IMR-90 (cell line): ENCODE measurements at regions not wholly inside any gene's neighbourhood (a gene's known extent, or its start where the extent isn't known, plus 50 kb on each side); places are given as distances from the start of the nearest gene placed in this dataset.

Source experiments
- ATAC-seq: fragments of 200-7000 bp; cut with Tn5 transposase; 2 replicates; pipeline ENCODE4 v1.9.1; 2020; ENCODE audit warnings: low read depth, mild to moderate bottlenecking, moderate library complexity
- BruUV-seq: library from RNA; stranded (reverse); fragments of 400-500 nt; replicated peaks from 2 replicates; lab custom pipeline; 2021; lab: Mats Ljungman, UMichigan
- CTCF ChIA-PET: fragments of 300-600 bp; formaldehyde crosslinking; extraction: SDS; loops from one replicate; lab custom pipeline; 2021; ENCODE audit warnings: antibody characterized with exemption; lab: Yijun Ruan, JAX
- POLR2A ChIA-PET: fragments of 300-600 bp; sonication (Branson Sonifier 250); formaldehyde crosslinking; loops from one replicate; lab custom pipeline; 2022; ENCODE audit warnings: antibody characterized with exemption; ENCODE audit not compliant: unreplicated experiment; lab: Charles Lee
- DNase-seq: peaks from one replicate; pipeline ENCODE4 v3.0.0; 2013
- H2AFZ ChIP-seq: replicated peaks from 2 replicates; pipeline ENCODE3; 2013; ENCODE audit warnings: low read length, mild to moderate bottlenecking; ENCODE audit not compliant: poor library complexity
- H2AK5ac ChIP-seq: 2 replicates; pipeline ENCODE4 v1.6.1; 2013; ENCODE audit warnings: low read depth, low read length, inconsistent platforms
- H2AK9ac ChIP-seq: replicated peaks from 2 replicates; pipeline ENCODE3; 2013; ENCODE audit warnings: mild to moderate bottlenecking, low read depth, low read length, moderate library complexity; ENCODE audit not compliant: poor library complexity
- H2BK120ac ChIP-seq: 2 replicates; pipeline ENCODE4 v1.6.1; 2013; ENCODE audit warnings: low read depth, low read length, inconsistent platforms
- H2BK15ac ChIP-seq: 3 replicates; pipeline ENCODE4 v1.6.1; 2013; ENCODE audit warnings: low read depth, low read length, inconsistent platforms
- H2BK20ac ChIP-seq: 2 replicates; pipeline ENCODE4 v1.6.1; 2013; ENCODE audit warnings: low read depth, mild to moderate bottlenecking, inconsistent platforms, low read length, moderate library complexity
- H2BK5ac ChIP-seq: 2 replicates; pipeline ENCODE4 v1.6.1; 2013; ENCODE audit warnings: mild to moderate bottlenecking, low read depth, low read length, inconsistent platforms; ENCODE audit not compliant: poor library complexity, severe bottlenecking
- H3K14ac ChIP-seq: replicated peaks from 2 replicates; pipeline ENCODE4 v1.6.1; 2013; ENCODE audit warnings: low read depth, low read length, inconsistent platforms
- H3K18ac ChIP-seq: 2 replicates; pipeline ENCODE4 v1.6.1; 2013; ENCODE audit warnings: low read depth, low read length, control low read depth
- H3K23ac ChIP-seq: 2 replicates; pipeline ENCODE4 v1.6.1; 2013; ENCODE audit warnings: low read depth, low read length, inconsistent platforms
- H3K27ac ChIP-seq: 2 replicates; pipeline ENCODE4 v1.5.1; 2013; ENCODE audit warnings: mild to moderate bottlenecking, control low read depth, low read length; ENCODE audit not compliant: insufficient read depth
- H3K27me3 ChIP-seq: 2 replicates; pipeline ENCODE4 v1.6.1; 2013; ENCODE audit warnings: low read length; ENCODE audit not compliant: control insufficient read depth, insufficient read depth
- H3K36me3 ChIP-seq: 2 replicates; pipeline ENCODE4 v1.6.1; 2013; ENCODE audit warnings: low read length, mixed read lengths; ENCODE audit not compliant: control insufficient read depth, insufficient read depth
- H3K4ac ChIP-seq: 2 replicates; pipeline ENCODE4 v1.6.1; 2013; ENCODE audit warnings: low read depth, low read length, inconsistent platforms
- H3K4me1 ChIP-seq: 2 replicates; pipeline ENCODE4 v1.6.1; 2013; ENCODE audit warnings: low read length, mixed read lengths; ENCODE audit not compliant: control insufficient read depth, insufficient read depth
- H3K4me2 ChIP-seq: 2 replicates; pipeline ENCODE4 v1.6.1; 2013; ENCODE audit warnings: low read depth, mild to moderate bottlenecking, control low read depth, low read length, moderate library complexity
- H3K4me3 ChIP-seq: 2 replicates; pipeline ENCODE4 v1.5.1; 2013; ENCODE audit warnings: low read depth, mild to moderate bottlenecking, control low read depth, low read length, moderate library complexity; ENCODE audit not compliant: insufficient read depth
- H3K56ac ChIP-seq: 2 replicates; pipeline ENCODE4 v1.6.1; 2013; ENCODE audit warnings: low read length, inconsistent platforms; ENCODE audit not compliant: insufficient read depth; ENCODE audit errors: extremely low read depth
- H3K79me1 ChIP-seq, 2 experiments: 2 replicates each; pipeline ENCODE4 v1.6.1; 2013; ENCODE audit warnings: low read length in 2 of 2, inconsistent platforms in 1 of 2, low read depth in 1 of 2
- H3K9ac ChIP-seq: 2 replicates; pipeline ENCODE4 v1.6.1; 2013; ENCODE audit warnings: low read depth, low read length, control low read depth
- H3K9me1 ChIP-seq: 2 replicates; pipeline ENCODE4 v1.6.1; 2013; ENCODE audit warnings: low read length, inconsistent platforms; ENCODE audit not compliant: insufficient read depth
- H3K9me3 ChIP-seq: 2 replicates; pipeline ENCODE4 v1.6.1; 2013; ENCODE audit warnings: low read length; ENCODE audit not compliant: control insufficient read depth, insufficient read depth
- H4K20me1 ChIP-seq: 2 replicates; pipeline ENCODE4 v1.6.1; 2013; ENCODE audit warnings: low read length, inconsistent platforms; ENCODE audit not compliant: insufficient read depth
- H4K5ac ChIP-seq: 2 replicates; pipeline ENCODE4 v1.6.1; 2013; ENCODE audit warnings: mild to moderate bottlenecking, low read depth, low read length, control low read depth
- H4K8ac ChIP-seq, 2 experiments: 2 replicates each; pipeline ENCODE4 v1.6.1; 2013; ENCODE audit warnings: low read depth in 2 of 2, low read length in 2 of 2, control low read depth in 1 of 2, inconsistent platforms in 1 of 2
- H4K91ac ChIP-seq: 2 replicates; pipeline ENCODE4 v1.6.1; 2013; ENCODE audit warnings: low read depth, low read length, inconsistent platforms; ENCODE audit not compliant: insufficient read depth
- BHLHE40 ChIP-seq: fragments of 150-350 bp; IDR thresholded peaks from 2 replicates; pipeline ENCODE4 v1.6.1; 2016; ENCODE audit warnings: mild to moderate bottlenecking, low read depth, low read length
- CEBPB ChIP-seq: IDR thresholded peaks from 2 replicates; pipeline ENCODE4 v1.6.1; 2012; ENCODE audit warnings: low read depth, low read length, improper control_type of control experiment
- CHD1 ChIP-seq: IDR thresholded peaks from 2 replicates; pipeline ENCODE4 v1.6.1; 2012; ENCODE audit warnings: low read depth, low read length, improper control_type of control experiment
- CTCF ChIP-seq: conservative IDR thresholded peaks from 2 replicates; pipeline ENCODE4 v1.5.1; 2012; ENCODE audit warnings: mild to moderate bottlenecking, low read depth, low read length, improper control_type of control experiment
- ELK1 ChIP-seq: fragments of 150-350 bp; IDR thresholded peaks from 2 replicates; pipeline ENCODE4 v1.6.1; 2016; ENCODE audit warnings: low read depth, mild to moderate bottlenecking, low read length, moderate library complexity, borderline replicate concordance
- FOS ChIP-seq: fragments of 150-350 bp; IDR thresholded peaks from 2 replicates; pipeline ENCODE4 v1.6.1; 2016; ENCODE audit warnings: low read depth, low read length
- MAFK ChIP-seq: IDR thresholded peaks from 2 replicates; pipeline ENCODE4 v1.6.1; 2012; ENCODE audit warnings: low read depth, low read length, improper control_type of control experiment
- MAZ ChIP-seq: IDR thresholded peaks from 2 replicates; pipeline ENCODE4 v1.6.1; 2012; ENCODE audit warnings: low read depth, mild to moderate bottlenecking, low read length, improper control_type of control experiment, moderate library complexity, borderline replicate concordance
- MXI1 ChIP-seq: IDR thresholded peaks from 2 replicates; pipeline ENCODE4 v1.6.1; 2012; ENCODE audit warnings: low read depth, mild to moderate bottlenecking, low read length, moderate library complexity, borderline replicate concordance
- NFE2L2 ChIP-seq: fragments of 150-350 bp; IDR thresholded peaks from 2 replicates; pipeline ENCODE4 v1.6.1; 2016; ENCODE audit warnings: low read depth, mild to moderate bottlenecking, low read length
- POLR2A ChIP-seq: IDR thresholded peaks from 2 replicates; pipeline ENCODE4 v1.6.1; 2012; ENCODE audit warnings: mild to moderate bottlenecking, low read depth, low read length
- RAD21 ChIP-seq: IDR thresholded peaks from 2 replicates; pipeline ENCODE4 v1.6.1; 2012; ENCODE audit warnings: low read length, improper control_type of control experiment
- RCOR1 ChIP-seq: IDR thresholded peaks from 2 replicates; pipeline ENCODE4 v1.6.1; 2012; ENCODE audit warnings: mild to moderate bottlenecking, low read length, improper control_type of control experiment; ENCODE audit not compliant: insufficient replicate concordance
- RFX5 ChIP-seq: IDR thresholded peaks from 2 replicates; pipeline ENCODE4 v1.8.0; 2012; ENCODE audit warnings: low read depth, mild to moderate bottlenecking, low read length, moderate library complexity
- SMC3 ChIP-seq: fragments of 150-350 bp; IDR thresholded peaks from 2 replicates; pipeline ENCODE4 v1.6.1; 2016; ENCODE audit warnings: low read depth, mild to moderate bottlenecking, antibody characterized with exemption, low read length, moderate library complexity
- USF2 ChIP-seq: fragments of 150-350 bp; IDR thresholded peaks from 2 replicates; pipeline ENCODE4 v1.6.1; 2017; ENCODE audit warnings: mild to moderate bottlenecking, antibody characterized with exemption, low read length, low read depth
- WGBS, 2 experiments: methylation state at CpG; one replicate each; pipeline versions ENCODE4 v1.1.5 to v1.1.7; 2013; ENCODE audit warnings: missing lambda C conversion rate in 2 of 2; ENCODE audit not compliant: insufficient read length in 1 of 2; ENCODE audit errors: extremely low coverage in 2 of 2; 5-methylcytosine and 5-hydroxymethylcytosine counted together
- dilution Hi-C: fragments of 300-500 bp; cut with HindIII; formaldehyde crosslinking; loops from one replicate; pipeline ENCODE4 v1.14.3; 2018; ENCODE audit warnings: low sequenced_read_pairs; ENCODE audit not compliant: unreplicated experiment
- in situ Hi-C: fragments of 300-500 bp; cut with MboI; formaldehyde crosslinking; loops from 3 replicates; pipeline ENCODE4 v1.14.3; 2019; ENCODE audit warnings: low sequenced_read_pairs, inconsistent platforms, mixed read lengths
- intact Hi-C: fragments of 100-400 bp; cut with micrococcal nuclease; formaldehyde crosslinking; loops from 2 replicates; pipeline ENCODE4 v1.10.0; 2022

- Histone ChIP-seq H3K9ac (no peak overlapping the region), H2AFZ (no peak overlapping the region), H3K23ac (no peak overlapping the region), H3K27ac (no peak overlapping the region), H2BK5ac (no peak overlapping the region), H4K8ac (no peak overlapping the region), H2BK120ac (0 out of 2 replicates have a peak overlapping the region, but pooled peaks have one; percentile 34), H2AK5ac (peak overlapping the region; percentile 56; the same call in 1 of the 2 replicates), H3K4ac (peak overlapping the region; percentile 42), H3K9me1 (0 out of 2 replicates have a peak, but pooled peaks cover 3% of the 10 kb centered on the region), H3K4me1 (peaks cover 17% of the 10 kb centered on the region), H4K5ac (no peak overlapping the region), H3K27me3 (no peaks in the 10 kb centered on the region), H2BK15ac (peak overlapping the region; percentile 71; the same call in 1 of the 3 replicates), H2BK20ac (peak overlapping the region; percentile 16; the same call in 1 of the 2 replicates), H3K4me2 (no peak overlapping the region), H3K79me1 (no peaks in the 10 kb centered on the region; a peak in 1 of 4 replicates), H2AK9ac (no peak overlapping the region), H3K14ac (no peak overlapping the region), H3K4me3 (no peak overlapping the region), H4K91ac (peak overlapping the region; percentile 3; the same call in 1 of the 2 replicates), H3K56ac (no peak overlapping the region), H3K36me3 (no peaks in the 10 kb centered on the region), H4K20me1 (no peaks in the 10 kb centered on the region; the same call in 1 of the 2 replicates), H3K9me3 (peaks cover 2% of the 10 kb centered on the region; the same call in 1 of the 2 replicates), H3K18ac (no peak overlapping the region; the same call in 1 of the 2 replicates)
- dilution Hi-C loops (no loop called here), intact Hi-C loops (no loop called here), in situ Hi-C loops (no loop called here)
- ChIA-PET CTCF (no interaction called here), POLR2A (no interaction called here)
- WGBS, 2 experiments: 83% methylated on average over 1 of the region's 3 CpGs; no CpG with 5 or more reads in 1 of the 2 experiments
- ATAC-seq (no peak), DNase-seq (no peak)
- no TSS peak for BruUV-seq
- TF ChIP-seq RCOR1 (no peak), RFX5 (no peak), MXI1 (no peak), ELK1 (no peak), CHD1 (no peak), MAFK (no peak), RAD21 (no peak), CTCF (no peak), NFE2L2 (no peak), POLR2A (no peak), USF2 (no peak), FOS (no peak), SMC3 (no peak), BHLHE40 (no peak), CEBPB (no peak), MAZ (no peak)
These were observed 82.3 kb upstream of the NDUFV2 start for GRCh38 chr18:9020221-9020620.
